ENCODE measurements at regions not wholly inside any gene's neighbourhood (a gene's known extent, or its start where the extent isn't known, plus 50 kb on each side); places are given as distances from the start of the nearest gene placed in this dataset.

DNA sequence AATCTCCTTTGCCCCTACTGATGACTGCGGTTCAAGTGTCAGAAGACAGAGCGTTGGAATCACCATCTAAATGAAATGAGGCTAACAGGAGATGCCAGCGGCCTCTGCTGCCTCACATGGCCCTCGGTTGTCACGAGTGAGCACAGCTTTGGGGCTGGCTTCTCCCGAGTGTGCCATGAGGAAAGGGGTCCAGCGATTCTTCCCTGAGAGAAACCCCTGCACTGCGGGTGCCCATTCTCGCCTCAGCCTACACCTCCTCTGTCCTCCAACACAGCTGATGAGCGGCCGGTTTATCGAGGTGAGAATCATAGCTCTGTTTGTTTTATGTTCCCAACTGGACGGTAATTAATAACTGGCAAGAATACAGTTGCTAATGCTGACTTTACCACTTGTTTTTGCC lies 144.7 kb upstream of the RPS6KA2 start:
- ChIA-PET POLR2A (no interaction called here), CTCF (ENCODE audit: low intra/inter-chr PET ratio, low total read pairs) (no interaction called here)
- WGBS (ENCODE audit: low lambda C conversion rate) = 54% methylated on average over 13 of the region's 13 CpGs
- no peaks in the 10 kb centered on the region; the same call in 1 of the 2 replicates for H4K20me1 ChIP-seq (ENCODE audit: insufficient read depth, low read length)
- H3K9ac ChIP-seq (ENCODE audit: insufficient read depth, low read depth, low read length) = no peak overlapping the region
- H3K27me3 ChIP-seq (ENCODE audit: control insufficient read depth in 1 of 2, insufficient read depth in 2 of 2, low read length in 2 of 2) = peaks cover 2 to 62% of the 10 kb centered on the region in 2 experiments; a peak in 3 of 5 replicates
- ATAC-seq (no peak), FAIRE-seq (no peak), DNase-seq (ENCODE audit: low spot score) (no peak)
- peaks cover 11% of the 10 kb centered on the region for H3K4me1 ChIP-seq (ENCODE audit: insufficient read depth, low read length)
- in situ Hi-C loops (cut with HindIII; ENCODE audit: extremely low pct_ligation_motif_present, low pct_unique_long_range_greater_than_20kb) = no loop called here
- no peaks in the 10 kb centered on the region for H3K9me3 ChIP-seq (ENCODE audit: low read length)
- no peaks in the 10 kb centered on the region for H3K79me2 ChIP-seq (ENCODE audit: insufficient read depth, low read length)
- intact Hi-C loops (cut with micrococcal nuclease; ENCODE audit: unreplicated experiment) = loop anchor here (5.0 kb wide), 1 partner anchor 1011 kb away; no protein-coding TSS in a partner anchor
- no peak overlapping the region for H2AFZ ChIP-seq (ENCODE audit: low read length)
- no peak overlapping the region for H3K4me3 ChIP-seq (replicated peaks in 1 of 3; ENCODE audit: insufficient read depth in 1 of 3, low read depth in 2 of 3, low read length in 3 of 3)
- no TSS peak for BruUV-seq (replicated peaks)
- no peak overlapping the region for H3K27ac ChIP-seq (ENCODE audit: extremely low read length, insufficient read depth, low read length)
- no peaks in the 10 kb centered on the region for H3K36me3 ChIP-seq (replicated peaks in 1 of 2; ENCODE audit: control insufficient read depth in 1 of 2, insufficient read depth in 2 of 2, low read length in 2 of 2)
- H3K4me2 ChIP-seq (ENCODE audit: low read depth, low read length) = no peak overlapping the region
- TF ChIP-seq, protein P1, sequence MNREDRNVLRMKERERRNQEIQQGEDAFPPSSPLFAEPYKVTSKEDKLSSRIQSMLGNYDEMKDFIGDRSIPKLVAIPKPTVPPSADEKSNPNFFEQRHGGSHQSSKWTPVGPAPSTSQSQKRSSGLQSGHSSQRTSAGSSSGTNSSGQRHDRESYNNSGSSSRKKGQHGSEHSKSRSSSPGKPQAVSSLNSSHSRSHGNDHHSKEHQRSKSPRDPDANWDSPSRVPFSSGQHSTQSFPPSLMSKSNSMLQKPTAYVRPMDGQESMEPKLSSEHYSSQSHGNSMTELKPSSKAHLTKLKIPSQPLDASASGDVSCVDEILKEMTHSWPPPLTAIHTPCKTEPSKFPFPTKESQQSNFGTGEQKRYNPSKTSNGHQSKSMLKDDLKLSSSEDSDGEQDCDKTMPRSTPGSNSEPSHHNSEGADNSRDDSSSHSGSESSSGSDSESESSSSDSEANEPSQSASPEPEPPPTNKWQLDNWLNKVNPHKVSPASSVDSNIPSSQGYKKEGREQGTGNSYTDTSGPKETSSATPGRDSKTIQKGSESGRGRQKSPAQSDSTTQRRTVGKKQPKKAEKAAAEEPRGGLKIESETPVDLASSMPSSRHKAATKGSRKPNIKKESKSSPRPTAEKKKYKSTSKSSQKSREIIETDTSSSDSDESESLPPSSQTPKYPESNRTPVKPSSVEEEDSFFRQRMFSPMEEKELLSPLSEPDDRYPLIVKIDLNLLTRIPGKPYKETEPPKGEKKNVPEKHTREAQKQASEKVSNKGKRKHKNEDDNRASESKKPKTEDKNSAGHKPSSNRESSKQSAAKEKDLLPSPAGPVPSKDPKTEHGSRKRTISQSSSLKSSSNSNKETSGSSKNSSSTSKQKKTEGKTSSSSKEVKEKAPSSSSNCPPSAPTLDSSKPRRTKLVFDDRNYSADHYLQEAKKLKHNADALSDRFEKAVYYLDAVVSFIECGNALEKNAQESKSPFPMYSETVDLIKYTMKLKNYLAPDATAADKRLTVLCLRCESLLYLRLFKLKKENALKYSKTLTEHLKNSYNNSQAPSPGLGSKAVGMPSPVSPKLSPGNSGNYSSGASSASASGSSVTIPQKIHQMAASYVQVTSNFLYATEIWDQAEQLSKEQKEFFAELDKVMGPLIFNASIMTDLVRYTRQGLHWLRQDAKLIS (CRISPR knock-in tag; IDR thresholded peaks at IDR 0.05) = no peak
- TF ChIP-seq ZNF660 (CRISPR knock-in tag; IDR thresholded peaks at IDR 0.05; ENCODE audit: borderline replicate concordance, low read depth) (no peak), TEAD3 (CRISPR knock-in tag; optimal IDR thresholded peaks at IDR 0.05; ENCODE audit: borderline replicate concordance) (no peak), ZC3H4 (CRISPR knock-in tag; IDR thresholded peaks at IDR 0.05; ENCODE audit: borderline replicate concordance) (no peak), SUZ12 (IDR thresholded peaks at IDR 0.05; ENCODE audit: low read depth, low read length) (no peak), ZKSCAN8 (CRISPR knock-in tag; IDR thresholded peaks at IDR 0.05; ENCODE audit: borderline replicate concordance) (no peak), SMAD3 (CRISPR knock-in tag; IDR thresholded peaks at IDR 0.05) (no peak), ISX (CRISPR knock-in tag; conservative IDR thresholded peaks at IDR 0.05) (no peak), KDM3A (CRISPR knock-in tag; IDR thresholded peaks at IDR 0.05; ENCODE audit: low read depth) (no peak)
- TF ChIP-seq, protein P2, sequence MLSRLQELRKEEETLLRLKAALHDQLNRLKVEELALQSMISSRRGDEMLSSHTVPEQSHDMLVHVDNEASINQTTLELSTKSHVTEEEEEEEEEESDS (CRISPR knock-in tag; IDR thresholded peaks at IDR 0.05; ENCODE audit: borderline replicate concordance) = no peak
- TF ChIP-seq, protein P3, sequence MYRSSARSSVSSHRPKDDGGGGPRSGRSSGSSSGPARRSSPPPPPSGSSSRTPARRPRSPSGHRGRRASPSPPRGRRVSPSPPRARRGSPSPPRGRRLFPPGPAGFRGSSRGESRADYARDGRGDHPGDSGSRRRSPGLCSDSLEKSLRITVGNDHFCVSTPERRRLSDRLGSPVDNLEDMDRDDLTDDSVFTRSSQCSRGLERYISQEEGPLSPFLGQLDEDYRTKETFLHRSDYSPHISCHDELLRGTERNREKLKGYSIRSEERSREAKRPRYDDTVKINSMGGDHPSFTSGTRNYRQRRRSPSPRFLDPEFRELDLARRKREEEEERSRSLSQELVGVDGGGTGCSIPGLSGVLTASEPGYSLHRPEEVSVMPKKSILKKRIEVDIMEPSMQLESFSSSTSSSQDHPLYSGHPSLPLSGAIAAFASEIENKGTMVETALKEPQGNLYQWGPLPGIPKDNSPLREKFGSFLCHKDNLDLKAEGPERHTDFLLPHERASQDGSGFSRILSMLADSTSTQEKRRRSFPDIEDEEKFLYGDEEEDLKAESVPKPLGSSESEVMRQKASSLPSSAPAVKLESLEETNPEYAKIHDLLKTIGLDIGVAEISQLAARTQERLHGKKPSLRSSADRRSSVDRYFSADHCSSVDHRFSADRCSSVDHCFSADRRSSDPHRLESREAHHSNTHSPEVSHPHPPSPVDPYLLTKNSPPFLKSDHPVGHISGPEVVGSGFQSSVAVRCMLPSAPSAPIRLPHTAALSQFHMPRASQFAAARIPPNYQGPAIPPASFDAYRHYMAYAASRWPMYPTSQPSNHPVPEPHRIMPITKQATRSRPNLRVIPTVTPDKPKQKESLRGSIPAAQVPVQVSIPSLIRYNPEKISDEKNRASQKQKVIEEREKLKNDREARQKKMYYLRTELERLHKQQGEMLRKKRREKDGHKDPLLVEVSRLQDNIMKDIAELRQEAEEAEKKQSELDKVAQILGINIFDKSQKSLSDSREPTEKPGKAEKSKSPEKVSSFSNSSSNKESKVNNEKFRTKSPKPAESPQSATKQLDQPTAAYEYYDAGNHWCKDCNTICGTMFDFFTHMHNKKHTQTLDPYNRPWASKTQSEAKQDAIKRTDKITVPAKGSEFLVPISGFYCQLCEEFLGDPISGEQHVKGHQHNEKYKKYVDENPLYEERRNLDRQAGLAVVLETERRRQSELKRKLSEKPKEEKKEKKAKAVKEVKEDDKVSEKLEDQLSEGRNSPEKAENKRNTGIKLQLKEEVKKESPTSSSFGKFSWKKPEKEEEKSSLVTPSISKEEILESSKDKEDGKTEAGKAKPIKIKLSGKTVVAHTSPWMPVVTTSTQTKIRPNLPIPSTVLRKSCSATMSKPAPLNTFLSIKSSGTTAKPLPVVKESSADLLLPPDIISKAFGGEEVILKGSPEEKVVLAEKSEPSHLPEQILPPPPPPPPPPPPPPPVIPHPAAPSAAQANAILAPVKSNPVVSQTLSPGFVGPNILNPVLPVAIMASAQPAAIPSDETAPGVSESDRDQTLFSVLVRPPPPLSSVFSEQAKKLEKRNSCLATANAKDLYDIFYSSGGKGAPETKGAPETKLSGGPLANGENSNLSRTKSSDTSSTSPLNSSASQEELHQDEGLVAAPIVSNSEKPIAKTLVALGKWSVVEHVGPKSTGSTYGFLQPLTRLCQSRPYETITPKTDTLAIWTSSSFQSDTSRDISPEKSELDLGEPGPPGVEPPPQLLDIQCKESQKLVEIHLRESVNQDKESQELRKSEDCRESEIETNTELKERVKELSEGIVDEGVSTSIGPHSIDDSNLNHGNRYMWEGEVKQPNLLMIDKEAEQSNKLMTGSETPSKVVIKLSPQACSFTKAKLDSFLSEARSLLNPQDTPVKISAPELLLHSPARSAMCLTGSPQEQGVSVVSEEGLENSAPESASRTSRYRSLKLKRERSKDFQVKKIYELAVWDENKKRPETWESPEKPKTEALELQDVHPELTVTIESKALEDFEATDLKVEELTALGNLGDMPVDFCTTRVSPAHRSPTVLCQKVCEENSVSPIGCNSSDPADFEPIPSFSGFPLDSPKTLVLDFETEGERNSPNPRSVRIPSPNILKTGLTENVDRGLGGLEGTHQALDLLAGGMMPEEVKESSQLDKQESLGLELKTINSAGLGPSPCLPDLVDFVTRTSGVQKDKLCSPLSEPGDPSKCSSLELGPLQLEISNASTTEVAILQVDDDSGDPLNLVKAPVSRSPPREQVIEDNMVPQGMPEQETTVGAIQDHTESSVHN (CRISPR knock-in tag; IDR thresholded peaks at IDR 0.05) = no peak
- TF ChIP-seq, protein P4, sequence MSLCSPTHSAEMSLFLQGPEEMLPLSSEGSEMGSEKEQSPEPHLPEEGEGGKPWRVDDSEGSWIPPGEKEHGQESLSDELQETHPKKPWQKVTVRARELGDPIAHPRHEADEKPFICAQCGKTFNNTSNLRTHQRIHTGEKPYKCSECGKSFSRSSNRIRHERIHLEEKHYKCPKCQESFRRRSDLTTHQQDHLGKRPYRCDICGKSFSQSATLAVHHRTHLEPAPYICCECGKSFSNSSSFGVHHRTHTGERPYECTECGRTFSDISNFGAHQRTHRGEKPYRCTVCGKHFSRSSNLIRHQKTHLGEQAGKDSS (CRISPR knock-in tag; IDR thresholded peaks at IDR 0.05; ENCODE audit: borderline replicate concordance, low read depth) = no peak

Measured in HepG2 (cell line).